Caco-2 (cell line): ENCODE measurements at regions not wholly inside any gene's neighbourhood (a gene's known extent, or its start where the extent isn't known, plus 50 kb on each side); places are given as distances from the start of the nearest gene placed in this dataset.

Experiments used
- BruUV-seq: library from RNA; stranded (reverse); fragments of 400-500 nt; replicated peaks from 2 replicates; lab custom pipeline; 2021; lab: Mats Ljungman, UMichigan
- CTCF ChIA-PET: fragments of 300-600 bp; sonication (Branson Sonifier 250); formaldehyde crosslinking; loops from one replicate; lab custom pipeline; 2022; ENCODE audit warnings: antibody characterized with exemption; lab: Charles Lee
- POLR2A ChIA-PET: fragments of 300-600 bp; sonication (Branson Sonifier 250); formaldehyde crosslinking; loops from one replicate; lab custom pipeline; 2022; ENCODE audit warnings: antibody characterized with exemption; lab: Charles Lee
- DNase-seq, 2 experiments: peaks; one replicate each; pipeline versions ENCODE4 v3.0.0 to v3.0.0-alpha.2; 2020 to 2022
- H3K27me3 ChIP-seq: replicated peaks from 2 replicates; pipeline ENCODE4 v1.6.0; 2011; ENCODE audit warnings: low read length; ENCODE audit not compliant: control insufficient read depth, insufficient read depth
- H3K36me3 ChIP-seq: 2 replicates; pipeline ENCODE4 v1.5.1; 2011; ENCODE audit warnings: low read length; ENCODE audit not compliant: control insufficient read depth, insufficient read depth
- H3K4me1 ChIP-seq: fragments of 250-450 bp; sonication (Bioruptor Pico); 2 replicates; pipeline ENCODE4 v1.5.1; 2020; ENCODE audit warnings: mild to moderate bottlenecking
- H3K4me3 ChIP-seq: 2 replicates; pipeline ENCODE4 v1.5.1; 2011; ENCODE audit warnings: low read depth, mild to moderate bottlenecking, control low read depth, low read length
- H3K9me3 ChIP-seq: fragments of 250-450 bp; sonication (Bioruptor Pico); 2 replicates; pipeline ENCODE4 v1.5.1; 2020; ENCODE audit warnings: mild to moderate bottlenecking, moderate library complexity
- H3K27ac Mint-ChIP-seq: one replicate; pipeline ENCODE4 v1.8.0; 2022; ENCODE audit warnings: mixed read lengths; ENCODE audit not compliant: unreplicated experiment
- H3K27me3 Mint-ChIP-seq: one replicate; pipeline ENCODE4 v1.8.0; 2022; ENCODE audit warnings: mixed read lengths; ENCODE audit not compliant: insufficient read depth, unreplicated experiment
- H3K36me3 Mint-ChIP-seq: one replicate; pipeline ENCODE4 v1.8.0; 2022; ENCODE audit warnings: mild to moderate bottlenecking, mixed read lengths; ENCODE audit not compliant: insufficient read depth, unreplicated experiment
- H3K4me1 Mint-ChIP-seq: one replicate; pipeline ENCODE4 v1.8.0; 2022; ENCODE audit warnings: low read depth, mixed read lengths; ENCODE audit not compliant: unreplicated experiment
- H3K4me3 Mint-ChIP-seq: one replicate; pipeline ENCODE4 v1.8.0; 2022; ENCODE audit warnings: mild to moderate bottlenecking, moderate library complexity, mixed read lengths; ENCODE audit not compliant: unreplicated experiment
- H3K9me3 Mint-ChIP-seq: one replicate; pipeline ENCODE4 v1.8.0; 2022; ENCODE audit warnings: mixed read lengths; ENCODE audit not compliant: unreplicated experiment
- intact Hi-C: fragments of 100-400 bp; cut with micrococcal nuclease; formaldehyde crosslinking; loops from one replicate; pipeline ENCODE4 v1.10.0; 2022; ENCODE audit not compliant: unreplicated experiment
- TF ChIP-seq, protein P1 (sequence below), 2 experiments: fragments of 200-600 bp in 1 of 2; IDR thresholded peaks; 1 replicate in 1 of 2; 2 replicates in 1 of 2; pipeline versions ENCODE4 v1.5.1 to v1.8.0; 2011 to 2022; ENCODE audit warnings: antibody characterized with exemption in 1 of 2, control low read depth in 1 of 2, inconsistent platforms in 1 of 2, low read depth in 1 of 2, low read length in 1 of 2, mild to moderate bottlenecking in 1 of 2, moderate library complexity in 1 of 2; ENCODE audit not compliant: insufficient read depth in 1 of 2, severe bottlenecking in 1 of 2, unreplicated experiment in 1 of 2

DNA sequence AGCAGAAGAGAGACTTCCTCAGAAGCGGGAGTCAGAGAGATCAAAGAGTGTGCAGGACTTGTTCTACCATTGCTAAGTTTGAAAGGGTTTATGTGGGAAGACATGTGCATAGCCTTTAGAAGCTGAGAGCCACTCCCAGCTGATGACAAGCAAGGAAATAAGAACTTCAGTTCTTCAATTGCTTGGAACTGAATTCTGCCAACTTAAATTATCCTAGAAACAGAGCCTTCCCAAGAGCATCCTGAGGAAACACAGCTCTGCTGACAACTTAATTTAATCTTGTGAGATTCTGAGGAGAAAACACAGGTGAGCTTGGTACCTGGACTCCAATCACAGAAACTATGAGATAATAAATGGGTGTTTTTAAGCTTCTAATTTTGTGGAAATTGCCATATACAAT lies 150.6 kb upstream of the OGFRL1 start:
- BruUV-seq: no TSS peak
- no peak for DNase-seq

DNA sequence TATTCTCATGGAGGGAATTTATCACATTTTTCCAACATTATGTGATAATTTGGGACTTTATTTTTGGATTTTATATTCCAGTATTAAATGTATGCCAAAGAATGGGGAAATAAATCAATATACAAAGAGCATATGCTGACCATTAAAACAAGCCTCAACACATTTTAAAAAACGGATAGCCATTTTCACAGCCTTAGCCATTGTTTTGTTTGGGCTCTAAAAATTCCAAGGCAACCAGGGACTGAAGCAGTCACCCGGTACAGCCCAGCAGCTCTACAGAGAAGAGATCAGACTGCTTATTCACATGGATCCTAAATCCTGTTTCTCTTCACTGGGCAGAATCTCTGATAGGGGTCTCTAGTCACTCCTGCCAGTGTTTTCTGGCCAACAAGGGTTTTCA lies 150.2 kb upstream of the OGFRL1 start:
- no peak for DNase-seq
- ChIA-PET POLR2A (no interaction called here), CTCF (no interaction called here)
- no peaks in the 10 kb centered on the region for H3K9me3 ChIP-seq
- no peaks in the 10 kb centered on the region for H3K4me1 ChIP-seq
- intact Hi-C loops: no loop called here
- no peaks in the 10 kb centered on the region for H3K4me1 Mint-ChIP-seq
- no peaks in the 10 kb centered on the region for H3K27me3 Mint-ChIP-seq
- no peaks in the 10 kb centered on the region for H3K9me3 Mint-ChIP-seq
- TF ChIP-seq, protein P1, sequence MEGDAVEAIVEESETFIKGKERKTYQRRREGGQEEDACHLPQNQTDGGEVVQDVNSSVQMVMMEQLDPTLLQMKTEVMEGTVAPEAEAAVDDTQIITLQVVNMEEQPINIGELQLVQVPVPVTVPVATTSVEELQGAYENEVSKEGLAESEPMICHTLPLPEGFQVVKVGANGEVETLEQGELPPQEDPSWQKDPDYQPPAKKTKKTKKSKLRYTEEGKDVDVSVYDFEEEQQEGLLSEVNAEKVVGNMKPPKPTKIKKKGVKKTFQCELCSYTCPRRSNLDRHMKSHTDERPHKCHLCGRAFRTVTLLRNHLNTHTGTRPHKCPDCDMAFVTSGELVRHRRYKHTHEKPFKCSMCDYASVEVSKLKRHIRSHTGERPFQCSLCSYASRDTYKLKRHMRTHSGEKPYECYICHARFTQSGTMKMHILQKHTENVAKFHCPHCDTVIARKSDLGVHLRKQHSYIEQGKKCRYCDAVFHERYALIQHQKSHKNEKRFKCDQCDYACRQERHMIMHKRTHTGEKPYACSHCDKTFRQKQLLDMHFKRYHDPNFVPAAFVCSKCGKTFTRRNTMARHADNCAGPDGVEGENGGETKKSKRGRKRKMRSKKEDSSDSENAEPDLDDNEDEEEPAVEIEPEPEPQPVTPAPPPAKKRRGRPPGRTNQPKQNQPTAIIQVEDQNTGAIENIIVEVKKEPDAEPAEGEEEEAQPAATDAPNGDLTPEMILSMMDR (IDR thresholded peaks at IDR 0.05; ENCODE audit: insufficient read depth in 1 of 2, low read depth in 1 of 2, low read length in 1 of 2, severe bottlenecking in 1 of 2, unreplicated experiment in 1 of 2): no peak
- no peaks in the 10 kb centered on the region for H3K27me3 ChIP-seq
- no peak overlapping the region for H3K27ac Mint-ChIP-seq
- H3K36me3 Mint-ChIP-seq: no peaks in the 10 kb centered on the region
- no peak overlapping the region for H3K4me3 Mint-ChIP-seq
- no TSS peak for BruUV-seq
- no peaks in the 10 kb centered on the region for H3K36me3 ChIP-seq
- no peak overlapping the region for H3K4me3 ChIP-seq

More for the DNA sequence above, 150.6 kb upstream of the OGFRL1 start:
- H3K4me3 ChIP-seq: no peak overlapping the region
- Mint-ChIP-seq H3K27ac (no peak overlapping the region), H3K9me3 (no peaks in the 10 kb centered on the region), H3K36me3 (no peaks in the 10 kb centered on the region), H3K27me3 (no peaks in the 10 kb centered on the region), H3K4me3 (no peak overlapping the region), H3K4me1 (no peaks in the 10 kb centered on the region)
- CTCF ChIA-PET: no interaction called here
- no peaks in the 10 kb centered on the region for H3K4me1 ChIP-seq
- H3K36me3 ChIP-seq: no peaks in the 10 kb centered on the region
- intact Hi-C loops: no loop called here
- POLR2A ChIA-PET: no interaction called here
- TF ChIP-seq, protein P1 (IDR thresholded peaks at IDR 0.05; ENCODE audit: insufficient read depth in 1 of 2, low read depth in 1 of 2, low read length in 1 of 2, severe bottlenecking in 1 of 2, unreplicated experiment in 1 of 2): no peak
- no peaks in the 10 kb centered on the region for H3K27me3 ChIP-seq
- H3K9me3 ChIP-seq: no peaks in the 10 kb centered on the region

DNA sequence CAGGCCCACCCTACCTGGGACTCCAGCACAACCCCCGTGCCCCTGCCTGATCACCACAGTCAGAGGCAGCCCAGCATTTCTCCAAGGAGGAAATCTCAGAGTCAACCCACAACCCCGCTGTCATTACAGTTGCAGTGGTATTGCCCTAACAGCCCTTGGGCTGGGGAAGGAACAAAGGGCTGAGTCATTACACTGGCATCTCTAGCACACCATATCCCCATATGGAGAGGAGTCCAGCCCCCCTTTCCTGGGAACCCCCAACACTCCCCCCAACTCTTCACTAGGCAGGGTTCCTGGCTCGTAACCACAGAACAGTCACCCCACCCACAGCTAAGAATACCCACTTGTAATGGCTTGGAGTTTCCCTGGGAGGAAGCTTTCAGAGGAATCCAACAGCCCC lies 149.4 kb upstream of the OGFRL1 start:
- H3K36me3 ChIP-seq: no peaks in the 10 kb centered on the region
- no peaks in the 10 kb centered on the region for H3K4me1 Mint-ChIP-seq
- TF ChIP-seq, protein P1 (IDR thresholded peaks at IDR 0.05; ENCODE audit: insufficient read depth in 1 of 2, low read depth in 1 of 2, low read length in 1 of 2, severe bottlenecking in 1 of 2, unreplicated experiment in 1 of 2): no peak
- no peaks in the 10 kb centered on the region for H3K9me3 ChIP-seq
- no peak overlapping the region for H3K27ac Mint-ChIP-seq
- no peaks in the 10 kb centered on the region for H3K36me3 Mint-ChIP-seq
- POLR2A ChIA-PET: no interaction called here
- no peaks in the 10 kb centered on the region for H3K27me3 ChIP-seq
- H3K4me3 Mint-ChIP-seq: no peak overlapping the region
- no peaks in the 10 kb centered on the region for H3K4me1 ChIP-seq
- no TSS peak for BruUV-seq
- intact Hi-C loops: no loop called here
- no peak for DNase-seq
- H3K9me3 Mint-ChIP-seq: no peaks in the 10 kb centered on the region
- CTCF ChIA-PET: no interaction called here
- no peaks in the 10 kb centered on the region for H3K27me3 Mint-ChIP-seq
- no peak overlapping the region for H3K4me3 ChIP-seq
